ELF-1 (cell line): ENCODE measurements at regions not wholly inside any gene's neighbourhood (a gene's known extent, or its start where the extent isn't known, plus 50 kb on each side); places are given as distances from the start of the nearest gene placed in this dataset.

Experiments
- DNase-seq: peaks from one replicate; pipeline ENCODE4 v3.0.0-alpha.2; 2016; ENCODE audit warnings: low read depth, low spot score

DNA sequence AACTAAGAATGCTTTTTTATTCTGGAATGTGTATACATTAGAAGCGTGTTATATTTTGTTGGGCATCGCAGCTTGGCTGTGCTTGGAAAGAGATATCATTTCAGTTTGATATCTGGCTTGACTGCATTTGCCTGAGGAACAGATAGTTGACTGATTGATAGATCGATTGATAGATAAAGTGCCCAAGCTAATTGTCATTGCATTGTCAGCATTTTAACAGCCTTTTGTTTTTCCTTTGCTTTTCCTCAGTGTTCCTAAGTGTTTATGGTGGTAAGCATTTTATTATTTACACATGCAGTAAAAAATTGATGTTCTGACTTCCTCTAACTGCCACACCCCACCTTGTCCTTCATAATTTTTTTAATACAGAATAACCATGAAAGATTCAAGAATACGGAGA, 180.9 kb upstream of the GRIK2 start:
- no peak for DNase-seq

DNA sequence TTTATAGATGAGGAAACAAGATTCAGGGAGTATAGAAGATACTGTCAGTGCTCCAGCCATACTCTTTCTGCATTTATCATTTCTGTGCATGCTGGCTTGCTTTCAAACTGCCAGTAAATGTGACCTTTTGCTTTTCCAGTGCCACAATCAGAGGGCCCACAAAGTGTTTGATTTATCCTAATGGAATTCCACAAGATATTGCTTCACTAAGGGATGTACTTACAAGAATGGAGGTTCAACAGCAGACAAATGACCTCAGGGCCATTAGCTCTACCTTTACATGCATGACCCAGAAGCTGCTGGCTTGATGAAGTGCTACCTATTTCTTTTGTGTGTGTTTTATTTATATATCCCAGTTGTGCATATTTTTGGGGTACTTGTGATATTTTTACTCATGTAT, 171.5 kb upstream of the GRIK2 start:
- DNase-seq: no peak

DNA sequence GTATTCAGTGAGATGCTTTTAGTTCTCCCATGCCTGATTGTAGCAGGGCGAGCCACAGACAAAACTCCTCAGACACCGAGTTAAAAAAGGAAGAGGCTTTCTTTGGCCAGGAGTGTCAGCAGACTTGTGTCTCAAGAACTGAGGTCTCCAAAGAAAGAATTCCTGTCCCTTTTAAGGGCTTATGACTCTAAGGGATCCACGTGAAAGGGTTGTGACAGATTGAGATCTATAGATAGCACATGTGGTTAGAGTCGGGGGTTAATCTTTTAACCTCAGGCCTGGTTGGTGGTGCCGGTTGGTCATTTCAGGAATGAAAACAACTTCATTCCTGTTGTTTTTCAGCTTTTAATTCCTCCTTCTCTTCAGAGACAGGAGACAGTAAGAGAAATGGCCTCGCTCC, 168.8 kb upstream of the GRIK2 start:
- DNase-seq: no peak

DNA sequence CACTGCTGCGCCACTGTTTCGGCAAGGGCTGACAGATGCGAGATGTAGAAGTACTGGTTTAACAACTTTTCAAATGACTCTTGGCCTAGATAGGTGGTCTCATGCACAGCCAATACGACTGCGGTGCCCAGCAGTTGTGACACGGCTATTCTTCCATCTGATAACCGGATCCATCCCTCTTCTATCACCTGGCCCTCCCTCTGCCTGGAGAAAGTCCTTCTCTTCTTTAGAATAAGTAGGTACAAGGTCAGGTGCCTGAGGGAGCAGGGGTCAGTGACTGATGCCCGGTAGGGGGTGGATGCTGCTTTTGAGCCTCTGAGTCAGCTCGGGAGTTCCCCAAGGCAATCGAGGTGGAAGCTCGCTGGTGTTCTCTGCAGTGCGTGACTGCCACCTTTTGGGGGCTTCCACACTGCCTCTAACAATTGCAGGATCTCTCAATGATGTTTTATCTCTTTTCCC, 166.8 kb upstream of the GRIK2 start:
- peak; percentile 92 for DNase-seq

DNA sequence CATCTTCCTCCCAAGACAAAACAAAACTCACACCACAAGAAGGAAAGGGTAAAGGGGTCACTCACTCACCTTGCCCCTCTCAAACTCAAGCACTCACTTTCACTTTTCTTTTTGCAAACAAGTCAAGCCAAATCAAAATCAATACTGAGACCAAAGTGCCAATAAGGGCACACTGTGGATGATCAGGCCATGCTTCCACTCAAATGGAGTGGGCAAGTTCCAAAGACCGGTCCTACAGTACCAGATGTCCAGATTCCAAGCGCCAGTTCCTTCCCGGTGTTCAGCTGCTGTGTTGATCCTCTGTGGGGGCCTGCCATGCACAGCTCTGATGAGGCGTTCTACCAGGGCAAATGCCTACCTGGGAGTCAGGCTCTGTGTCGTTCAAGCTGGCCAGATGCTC, 162.6 kb upstream of the GRIK2 start:
- no peak for DNase-seq

DNA sequence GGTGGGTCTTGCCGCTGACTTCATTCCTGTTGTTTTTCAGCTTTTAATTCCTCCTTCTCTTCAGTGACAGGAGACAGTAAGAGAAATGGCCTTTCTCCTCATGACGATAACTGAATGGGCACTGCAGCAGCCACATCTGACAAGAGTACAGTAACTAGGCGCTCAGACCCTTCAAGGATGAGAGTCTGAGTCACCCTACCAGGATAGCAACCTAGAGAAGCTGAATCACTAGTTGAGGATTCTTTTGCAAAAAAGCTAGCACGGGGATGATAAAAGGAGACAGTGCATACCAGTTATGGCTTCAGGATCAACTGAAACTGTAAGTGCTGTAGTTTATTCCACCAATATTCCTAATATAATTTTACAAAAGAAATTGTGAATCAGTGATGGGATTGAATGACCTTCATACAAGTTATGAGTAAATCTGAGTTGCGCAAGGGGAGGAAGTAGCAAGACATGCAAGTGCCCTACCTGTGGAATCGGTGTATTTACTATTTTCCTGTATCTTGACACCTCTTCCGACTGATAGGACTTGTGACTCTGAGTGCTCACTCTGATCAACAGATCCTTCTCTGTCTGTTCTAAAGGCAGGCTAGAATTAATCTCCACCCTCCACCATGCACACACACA, 161.8 kb upstream of the GRIK2 start:
- DNase-seq: no peak

DNA sequence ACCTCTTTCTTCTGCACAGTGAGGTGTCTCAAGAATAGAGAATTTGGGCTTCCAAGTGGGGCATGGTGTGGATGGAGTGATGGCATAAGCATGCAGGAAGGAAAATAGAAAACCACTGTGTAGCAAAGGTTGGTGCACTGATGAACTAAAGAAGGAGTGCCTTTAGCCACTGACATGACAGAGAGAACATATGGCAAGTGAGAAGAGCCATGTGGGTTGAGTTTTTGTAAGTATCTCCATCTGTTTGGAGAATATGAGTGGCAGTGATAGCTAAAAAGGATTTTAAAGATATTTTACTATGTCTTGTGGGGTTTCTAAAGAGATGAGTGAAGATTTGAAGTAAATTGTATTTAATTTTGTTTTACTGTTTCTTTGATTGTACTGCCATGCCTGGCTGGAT, 160.5 kb upstream of the GRIK2 start:
- DNase-seq: no peak

DNA sequence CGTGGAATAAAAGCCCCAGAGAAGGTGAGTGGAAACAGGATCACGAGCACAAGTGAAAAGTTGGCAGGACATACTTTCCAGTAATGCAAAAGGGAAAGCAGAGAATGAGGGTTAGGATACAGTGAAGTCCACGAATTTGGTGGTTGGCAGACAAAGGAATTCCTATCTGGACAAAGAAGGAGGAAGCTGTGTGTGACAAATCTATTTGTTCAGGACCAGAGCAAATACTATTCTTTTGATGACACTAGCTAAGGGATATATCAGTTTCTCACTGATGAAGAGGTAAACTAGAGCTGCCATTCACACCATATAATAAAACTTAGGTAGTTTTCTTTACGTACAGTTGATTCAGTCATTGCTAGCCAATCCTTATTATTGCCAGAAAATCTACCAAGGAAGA, 156.8 kb upstream of the GRIK2 start:
- DNase-seq: no peak

DNA sequence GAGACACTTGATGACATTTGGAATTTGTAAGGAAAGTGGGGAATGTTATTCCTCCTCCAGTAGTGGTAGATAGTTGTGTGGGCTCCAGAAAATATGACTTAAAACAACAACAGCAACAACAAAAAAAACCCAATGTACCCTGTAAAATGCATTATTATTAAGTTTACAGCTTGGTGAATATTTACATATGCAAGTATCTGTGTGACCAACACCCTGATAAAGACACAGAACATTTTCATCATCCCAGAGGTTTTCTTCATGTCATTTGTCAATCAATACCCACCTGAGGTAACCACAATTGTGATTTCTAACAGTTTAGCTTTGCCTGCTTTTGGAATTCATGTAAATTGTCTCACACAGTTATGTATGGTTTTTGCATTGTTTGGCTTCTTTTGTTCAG, 152.1 kb upstream of the GRIK2 start:
- DNase-seq: no peak

DNA sequence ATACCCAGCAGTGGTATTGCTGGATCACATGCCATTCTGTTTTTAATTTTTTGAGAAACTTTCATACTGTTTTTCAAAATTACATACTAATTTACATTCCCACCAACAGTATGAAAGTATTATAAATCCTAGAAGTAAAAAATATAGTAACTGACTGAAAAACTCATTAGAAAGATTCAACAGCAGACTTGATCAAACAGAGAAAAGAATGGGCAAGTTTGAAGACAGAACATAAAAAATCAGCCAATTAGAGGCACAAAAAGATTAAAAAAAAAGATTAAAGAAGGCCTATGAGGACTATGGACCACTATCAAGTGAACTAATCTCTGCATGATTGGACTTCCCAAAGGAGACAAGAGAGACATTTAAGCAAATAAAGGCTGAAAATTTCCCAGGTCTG, 144.0 kb upstream of the GRIK2 start:
- no peak for DNase-seq

DNA sequence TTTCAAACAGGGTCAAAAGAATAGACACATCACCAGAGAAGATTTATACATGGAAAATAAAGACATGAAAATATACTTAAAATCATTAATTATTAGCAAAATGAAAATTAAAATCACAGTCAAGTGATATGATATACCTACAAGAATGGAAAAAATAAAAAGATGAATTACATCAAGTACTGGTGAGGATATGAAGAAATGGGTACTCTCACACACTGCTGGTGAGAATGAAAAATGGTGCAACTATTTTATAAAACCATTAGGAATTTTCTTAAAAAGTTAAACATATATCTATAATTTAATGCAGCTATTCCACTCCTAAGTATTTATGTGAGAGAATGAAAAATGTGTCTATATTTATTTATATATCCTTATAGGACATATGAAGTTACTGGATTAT, 136.3 kb upstream of the GRIK2 start:
- no peak for DNase-seq

DNA sequence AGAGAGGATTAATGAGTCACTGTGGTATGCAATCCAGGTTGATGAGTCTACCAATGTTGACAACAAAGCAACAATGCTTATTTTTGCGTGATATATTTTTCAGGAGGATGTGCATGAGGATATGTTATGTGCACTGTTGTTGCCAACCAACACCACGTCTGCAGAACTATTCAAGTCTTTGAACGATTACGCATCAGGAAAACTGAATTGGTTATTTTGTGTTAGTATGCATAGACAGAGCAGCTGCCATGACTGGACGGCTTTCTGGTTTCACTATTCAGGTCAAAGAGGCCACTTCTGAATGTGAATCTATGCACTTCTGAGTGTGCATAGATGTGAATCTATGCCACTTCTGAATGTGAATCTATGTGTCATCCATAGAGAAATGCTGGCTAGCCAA, 134.0 kb upstream of the GRIK2 start:
- DNase-seq: no peak

DNA sequence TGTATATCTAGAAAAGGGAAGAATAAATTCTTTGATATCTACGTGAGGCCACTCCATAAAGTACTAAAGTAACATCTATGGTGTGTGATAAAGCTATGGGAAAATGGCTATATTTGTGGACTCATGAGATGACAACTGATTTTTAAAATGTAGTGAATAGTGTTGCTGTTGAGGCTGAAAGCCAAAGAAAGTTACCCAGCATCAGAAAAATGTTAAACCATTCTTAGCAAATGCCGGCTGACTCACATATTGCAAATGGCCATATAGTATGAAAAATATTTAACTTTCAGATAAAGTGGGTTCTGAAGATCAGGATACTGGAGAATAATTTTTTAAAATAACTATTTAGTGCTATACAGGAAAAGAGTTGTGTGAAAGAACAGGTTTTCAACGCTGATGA, 129.9 kb upstream of the GRIK2 start:
- DNase-seq: no peak

DNA sequence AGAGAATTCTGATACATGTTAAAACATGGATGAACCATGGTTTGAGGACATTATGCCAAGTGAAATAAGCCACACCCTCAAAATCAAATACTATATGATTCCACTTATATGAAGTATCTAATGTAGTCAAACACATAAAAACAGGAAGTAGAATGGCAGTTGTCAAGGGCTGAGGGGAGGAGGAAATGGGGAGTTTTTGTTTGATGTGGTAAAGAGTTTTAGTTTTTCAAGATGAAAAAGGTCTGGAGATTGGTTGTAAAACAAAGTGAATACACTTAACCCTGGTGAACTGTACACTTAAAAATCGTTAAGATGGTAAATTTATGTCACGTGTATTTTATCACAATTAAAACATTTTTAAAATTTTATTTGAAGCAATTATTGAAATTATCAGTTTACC, 127.4 kb upstream of the GRIK2 start:
- no peak for DNase-seq

DNA sequence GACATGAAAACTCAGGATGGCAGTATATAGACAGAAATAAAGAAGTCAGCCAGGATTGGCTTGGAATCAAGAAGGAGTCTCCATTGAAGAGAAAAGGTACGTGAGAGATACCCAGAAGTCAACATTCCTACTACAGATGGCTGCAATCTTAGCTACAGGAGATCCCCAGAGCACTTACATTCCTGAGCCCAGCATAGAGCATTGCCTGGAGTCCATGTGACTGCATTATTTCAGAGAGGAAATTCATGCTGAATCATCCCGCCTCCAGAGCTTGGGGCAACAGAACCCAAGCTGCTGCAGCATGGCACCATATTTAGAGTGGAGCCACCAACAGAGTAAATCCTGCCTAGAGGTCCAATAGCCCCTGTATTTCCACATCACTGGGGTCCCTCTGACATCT, 125.0 kb upstream of the GRIK2 start:
- DNase-seq: peak; percentile 1

DNA sequence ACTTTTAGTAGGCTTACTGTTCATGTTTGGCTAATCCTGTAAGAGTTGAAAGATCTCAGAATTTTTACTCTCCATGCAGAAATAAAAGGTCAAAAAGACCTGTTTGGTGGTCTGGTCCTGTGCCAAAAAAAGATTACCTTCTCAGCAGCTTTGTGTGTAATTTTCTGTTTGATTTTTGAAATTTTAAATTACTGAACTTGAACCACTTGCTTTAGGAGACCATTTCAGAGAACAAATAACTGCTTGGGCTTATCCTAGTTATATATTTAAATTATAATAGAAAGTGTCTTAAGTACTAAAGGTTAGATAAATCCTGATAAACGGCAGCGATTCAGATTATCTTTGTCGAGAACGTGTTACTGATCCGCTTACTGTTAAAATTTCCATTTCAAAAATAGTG, 118.3 kb upstream of the GRIK2 start:
- no peak for DNase-seq

DNA sequence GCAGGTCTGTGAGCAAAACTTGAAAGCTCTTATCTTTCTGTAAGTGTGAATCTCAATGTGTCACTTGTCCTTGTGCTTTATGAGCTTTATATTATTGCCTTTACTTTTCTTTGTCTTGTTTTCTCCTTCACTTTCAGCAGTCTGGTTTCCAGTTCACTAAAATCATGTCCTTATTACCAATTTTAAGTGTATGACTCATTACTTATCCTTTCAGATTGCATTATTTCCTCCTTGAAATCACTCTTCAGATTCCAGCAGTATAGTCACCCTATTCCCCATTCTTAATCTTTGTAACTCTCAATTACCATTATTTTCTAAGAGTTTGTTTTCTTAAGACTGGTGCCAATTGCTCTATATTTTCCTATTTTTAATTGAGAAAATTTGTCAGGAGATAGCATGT, 117.4 kb upstream of the GRIK2 start:
- no peak for DNase-seq

DNA sequence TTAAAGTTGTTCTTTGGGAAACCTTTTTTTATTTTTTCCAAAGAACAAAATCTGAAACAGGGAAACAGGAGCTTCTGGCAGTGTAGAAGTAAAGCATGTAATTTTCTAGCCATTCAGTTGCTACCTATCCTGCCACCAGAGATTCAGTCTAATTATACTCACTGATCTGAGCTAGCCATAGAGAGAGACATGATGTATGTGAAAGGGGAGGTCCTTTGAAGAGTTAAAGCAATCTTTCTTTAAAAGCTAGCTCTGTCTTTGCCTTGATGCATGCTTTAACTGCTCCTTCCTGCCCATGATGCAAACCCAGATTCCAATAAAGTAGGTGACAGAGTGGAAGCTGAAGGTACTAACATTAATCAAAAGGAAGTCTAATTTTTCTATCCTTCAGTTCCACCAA, 114.1 kb upstream of the GRIK2 start:
- no peak for DNase-seq

DNA sequence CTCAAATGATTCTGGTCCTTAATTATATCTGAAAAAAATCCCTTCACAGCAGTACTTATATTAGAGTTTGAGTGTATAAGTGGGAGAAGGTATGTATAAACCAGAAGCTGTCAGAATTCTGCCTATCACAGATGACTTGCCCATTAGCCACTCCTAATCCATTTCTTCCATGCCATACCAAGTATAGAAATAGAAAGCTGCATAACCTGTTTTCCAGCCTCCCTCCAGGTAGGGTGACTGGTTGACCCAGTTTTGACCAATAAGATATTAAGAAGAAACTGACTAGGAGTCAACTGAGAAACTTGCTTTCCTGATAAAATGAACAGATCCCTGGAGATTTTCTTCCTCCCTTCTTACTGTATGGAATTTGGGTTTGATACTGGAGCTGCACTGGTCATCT, 112.2 kb upstream of the GRIK2 start:
- no peak for DNase-seq

DNA sequence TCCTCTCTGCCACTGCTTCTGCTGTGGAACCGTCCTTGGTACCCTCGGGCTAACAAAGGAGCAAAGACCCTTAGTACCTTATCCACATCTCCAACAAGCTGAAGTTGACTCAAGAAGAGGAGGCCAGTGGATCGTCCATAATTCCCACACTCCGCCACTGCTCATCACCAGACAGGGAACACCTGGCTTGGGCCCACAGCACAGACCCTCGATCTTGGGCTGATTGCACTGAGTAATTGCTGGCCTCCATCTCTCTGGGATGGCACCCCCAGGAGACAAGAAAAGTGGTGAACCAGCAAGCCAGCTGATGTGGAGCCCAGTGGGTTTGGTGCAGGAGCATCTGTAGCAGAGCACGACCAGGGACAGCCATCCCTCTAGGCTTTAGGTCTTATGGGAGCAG, 109.4 kb upstream of the GRIK2 start:
- DNase-seq: no peak

DNA sequence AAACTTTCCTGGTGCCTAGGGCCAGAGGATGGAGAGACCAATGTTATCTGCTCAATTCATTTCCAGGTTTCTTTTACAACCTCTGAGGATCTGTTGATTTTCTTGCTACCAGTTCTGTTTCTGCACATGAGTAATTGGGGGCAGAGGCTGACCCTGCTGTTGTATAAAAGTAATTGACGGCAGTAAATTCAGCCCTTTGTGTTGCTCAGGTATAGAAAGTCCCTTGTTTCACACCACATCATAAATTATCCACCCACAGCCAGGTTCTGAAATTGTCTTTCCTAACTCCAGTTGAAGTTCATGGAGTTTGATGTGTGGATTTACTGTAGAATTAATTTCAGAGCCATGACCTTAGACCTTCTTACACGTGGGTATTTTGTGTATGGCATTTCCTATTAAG, 107.4 kb upstream of the GRIK2 start:
- DNase-seq: no peak

DNA sequence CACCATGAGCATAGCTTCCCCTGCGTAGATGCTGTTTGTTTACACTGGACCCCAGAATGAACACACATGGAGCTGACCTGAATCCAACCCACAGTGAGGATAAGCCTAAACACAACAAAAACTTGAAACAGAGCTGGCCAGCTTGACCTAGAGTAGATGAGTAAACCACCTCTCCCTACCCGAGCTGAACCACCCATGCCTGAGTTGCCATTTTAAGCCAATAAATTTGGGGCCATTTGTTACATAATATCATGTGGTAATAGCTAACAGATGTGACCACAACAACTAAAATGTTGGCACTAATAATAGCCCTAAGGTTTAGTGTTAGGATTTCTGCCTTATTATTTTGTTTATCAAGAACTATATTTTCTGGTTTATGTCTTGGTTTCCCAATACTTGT, 103.2 kb upstream of the GRIK2 start:
- no peak for DNase-seq

DNA sequence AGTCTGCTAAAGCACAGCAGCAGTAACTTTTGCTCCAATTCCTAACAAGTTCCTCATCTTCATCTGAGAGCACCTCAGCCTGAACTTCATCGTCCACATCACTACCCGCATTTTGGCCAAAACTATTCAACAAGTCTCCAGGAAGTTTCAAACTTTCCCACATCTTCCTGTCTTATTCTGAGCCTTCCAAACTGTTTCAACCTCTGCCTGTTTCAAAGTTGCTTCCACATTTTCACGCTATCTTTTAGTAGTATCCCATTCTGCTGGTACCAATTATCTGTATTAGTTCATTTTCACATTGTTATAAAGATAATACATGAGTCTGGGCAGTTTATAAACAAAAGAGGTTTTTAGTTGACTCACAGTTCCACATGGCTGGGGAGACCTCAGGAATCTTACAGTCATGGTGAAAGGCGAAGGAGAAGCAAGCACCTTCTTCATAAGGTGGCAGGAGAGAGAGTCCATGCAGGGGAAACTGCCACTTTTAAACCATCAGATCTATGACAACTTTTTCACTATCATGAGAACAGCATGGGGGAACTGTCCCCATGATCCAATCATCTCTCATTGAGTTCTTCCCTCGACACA, 99.4 kb upstream of the GRIK2 start:
- no peak for DNase-seq

DNA sequence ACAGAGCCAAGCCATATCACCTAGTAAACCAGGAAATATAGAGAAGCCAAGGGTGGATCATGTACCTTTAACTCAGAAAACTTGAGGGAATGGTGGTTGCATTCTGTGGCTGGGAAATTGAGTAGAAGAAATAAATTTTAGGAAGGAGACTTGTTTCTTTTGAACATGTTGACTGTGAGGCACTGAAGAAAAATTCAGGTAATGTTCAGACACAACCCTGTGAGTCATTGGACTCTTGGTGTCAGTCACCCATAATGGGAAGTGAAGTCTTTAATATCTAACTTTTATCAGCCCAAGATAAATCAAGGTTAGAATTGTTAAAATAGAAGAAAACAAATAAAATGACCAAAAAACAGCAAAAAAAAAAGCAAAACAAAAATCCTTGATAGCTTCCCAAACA, 98.8 kb upstream of the GRIK2 start:
- DNase-seq: no peak
